Kasumi-1 (cell line): ENCODE measurements at regions not wholly inside any gene's neighbourhood (a gene's known extent, or its start where the extent isn't known, plus 50 kb on each side); places are given as distances from the start of the nearest gene placed in this dataset.
A peak's percentile ranks its signal among the peaks of the same experiment; 100 is the strongest.

Experiments used
- DNase-seq, 2 experiments: peaks; one replicate each; lab custom pipeline; 2025; lab: John Stamatoyannopoulos, UW

GRCh38 chr16:77662246-77662645 is 60.1 kb upstream of the NUDT7 start:
- peak; percentile 90 to 94 for DNase-seq

GRCh38 chr16:77663711-77664110 is 58.6 kb upstream of the NUDT7 start:
- DNase-seq: no peak

- DNase-seq: no peak
Observed at GRCh38 chr16:77666771-77667170, 55.5 kb upstream of the NUDT7 start.

- DNase-seq: no peak
Observed at GRCh38 chr16:77668201-77668600, 54.1 kb upstream of the NUDT7 start.

GRCh38 chr16:77669057-77669456 is 53.3 kb upstream of the NUDT7 start:
- DNase-seq: no peak
